ENCODE measurements at regions not wholly inside any gene's neighbourhood (a gene's known extent, or its start where the extent isn't known, plus 50 kb on each side); places are given as distances from the start of the nearest gene placed in this dataset.
"Not testable (repeated sequence)": the region's sequence is repeated elsewhere in the genome, so short reads cannot be mapped to it uniquely, and the experiment has no call there.

GRCh38 chr5:57715296-57715695 lies 232.7 kb upstream of the ACTBL2 start:
- Histone ChIP-seq H3K4me3 (no peak overlapping the region), H3K4me1 (replicated peaks) (no peaks in the 10 kb centered on the region), H3K36me3 (no peaks in the 10 kb centered on the region), H3K27ac (no peak overlapping the region), H3K27me3 (replicated peaks; ENCODE audit: insufficient read depth) (no peaks in the 10 kb centered on the region), H3K9me3 (no peaks in the 10 kb centered on the region)
- TF ChIP-seq POLR2AphosphoS5 (IDR thresholded peaks at IDR 0.05) (no peak), CTCF (IDR thresholded peaks at IDR 0.05) (no peak), POLR2A (IDR thresholded peaks at IDR 0.05) (no peak)
- 68% methylated on average over 2 of the region's 2 CpGs for WGBS
- intact Hi-C loops (cut with DNase I), result no loop called here
- DNase-seq (ENCODE audit: low spot score), result no peak

- H3K27me3 ChIP-seq (replicated peaks; ENCODE audit: insufficient read depth); intact Hi-C loops (cut with DNase I); DNase-seq (ENCODE audit: low spot score); H3K27ac ChIP-seq; H3K9me3 ChIP-seq; H3K4me3 ChIP-seq; H3K36me3 ChIP-seq; H3K4me1 ChIP-seq (replicated peaks): not testable (repeated sequence)
- WGBS, result 93% methylated on average over 3 of the region's 3 CpGs
These were observed 230.9 kb upstream of the ACTBL2 start for GRCh38 chr5:57713535-57713934.

- WGBS, result 86% methylated on average over 1 of the region's 1 CpG
- no peak overlapping the region for H3K4me3 ChIP-seq
- DNase-seq (ENCODE audit: low spot score), result no peak
- TF ChIP-seq CTCF (IDR thresholded peaks at IDR 0.05) (no peak), POLR2A (IDR thresholded peaks at IDR 0.05) (no peak), POLR2AphosphoS5 (IDR thresholded peaks at IDR 0.05) (no peak)
- no peaks in the 10 kb centered on the region for H3K9me3 ChIP-seq
- H3K4me1 ChIP-seq (replicated peaks), result no peaks in the 10 kb centered on the region
- intact Hi-C loops (cut with DNase I), result no loop called here
- no peaks in the 10 kb centered on the region for H3K27me3 ChIP-seq (replicated peaks; ENCODE audit: insufficient read depth)
- no peaks in the 10 kb centered on the region for H3K36me3 ChIP-seq
- no peak overlapping the region for H3K27ac ChIP-seq
These were observed 229.3 kb upstream of the ACTBL2 start for GRCh38 chr5:57711946-57712345.

GRCh38 chr5:57711471-57711870 lies 228.9 kb upstream of the ACTBL2 start:
- no peaks in the 10 kb centered on the region for H3K4me1 ChIP-seq (replicated peaks)
- 54% methylated on average over 2 of the region's 2 CpGs for WGBS
- DNase-seq (ENCODE audit: low spot score), result no peak

GRCh38 chr5:57710126-57710525 lies 227.5 kb upstream of the ACTBL2 start:
- no peak overlapping the region for H3K27ac ChIP-seq
- TF ChIP-seq POLR2AphosphoS5 (IDR thresholded peaks at IDR 0.05) (no peak), POLR2A (IDR thresholded peaks at IDR 0.05) (no peak), CTCF (IDR thresholded peaks at IDR 0.05) (no peak)
- H3K36me3 ChIP-seq, result no peaks in the 10 kb centered on the region
- no peak overlapping the region for H3K4me3 ChIP-seq
- DNase-seq (ENCODE audit: low spot score), result no peak
- no peaks in the 10 kb centered on the region for H3K9me3 ChIP-seq
- H3K27me3 ChIP-seq (replicated peaks; ENCODE audit: insufficient read depth), result no peaks in the 10 kb centered on the region
- H3K4me1 ChIP-seq (replicated peaks), result no peaks in the 10 kb centered on the region
- WGBS, result 74% methylated on average over 1 of the region's 1 CpG
- intact Hi-C loops (cut with DNase I), result no loop called here

More at GRCh38 chr5:57711471-57711870, 228.9 kb upstream of the ACTBL2 start:
- intact Hi-C loops (cut with DNase I), result no loop called here
- H3K27ac ChIP-seq, result no peak overlapping the region
- H3K9me3 ChIP-seq, result no peaks in the 10 kb centered on the region
- no peak overlapping the region for H3K4me3 ChIP-seq
- no peaks in the 10 kb centered on the region for H3K27me3 ChIP-seq (replicated peaks; ENCODE audit: insufficient read depth)
- TF ChIP-seq POLR2AphosphoS5 (IDR thresholded peaks at IDR 0.05) (no peak), CTCF (IDR thresholded peaks at IDR 0.05) (no peak), POLR2A (IDR thresholded peaks at IDR 0.05) (no peak)
- no peaks in the 10 kb centered on the region for H3K36me3 ChIP-seq
